HL-60 (cell line): ENCODE measurements at regions not wholly inside any gene's neighbourhood (a gene's known extent, or its start where the extent isn't known, plus 50 kb on each side); places are given as distances from the start of the nearest gene placed in this dataset.
"Not testable (repeated sequence)": the region's sequence is repeated elsewhere in the genome, so short reads cannot be mapped to it uniquely, and the experiment has no call there.

Experiments used
- DNase-seq, 2 experiments: peaks; one replicate each; pipeline ENCODE4 v3.0.0-alpha.2; 2010 to 2020; ENCODE audit warnings: low read depth in 1 of 2, low spot score in 1 of 2
- H3K27ac ChIP-seq: fragments of 250-450 bp; sonication (Bioruptor Pico); replicated peaks from 2 replicates; pipeline ENCODE4 v1.5.1; 2020; ENCODE audit warnings: mild to moderate bottlenecking, moderate library complexity
- H3K27me3 ChIP-seq: fragments of 250-450 bp; sonication (Bioruptor Pico); 2 replicates; pipeline ENCODE4 v1.5.1; 2021; ENCODE audit warnings: mild to moderate bottlenecking, moderate library complexity; ENCODE audit not compliant: insufficient read depth, poor library complexity, severe bottlenecking
- H3K4me3 ChIP-seq: replicated peaks from 2 replicates; pipeline ENCODE4 v1.5.1; 2011; ENCODE audit warnings: mild to moderate bottlenecking, control low read depth, low read length; ENCODE audit not compliant: insufficient read depth
- CTCF ChIP-seq: IDR thresholded peaks from one replicate; pipeline ENCODE4 v1.5.1; 2011; ENCODE audit warnings: low read length, control low read depth, inconsistent platforms; ENCODE audit not compliant: insufficient read depth
- GABPA ChIP-seq: IDR thresholded peaks from 2 replicates; pipeline ENCODE4 v1.6.1; 2012; ENCODE audit warnings: low read depth
- POLR2AphosphoS5 ChIP-seq: IDR thresholded peaks from 2 replicates; pipeline ENCODE4 v1.6.1; 2012; ENCODE audit warnings: low read depth
- REST ChIP-seq: IDR thresholded peaks from 2 replicates; pipeline ENCODE4 v1.6.1; 2012; ENCODE audit warnings: low read depth; ENCODE audit not compliant: insufficient replicate concordance
- SPI1 ChIP-seq: IDR thresholded peaks from 2 replicates; pipeline ENCODE4 v1.6.1; 2012; ENCODE audit warnings: low read depth, mild to moderate bottlenecking, borderline replicate concordance

GRCh38 chr6:125637207-125637606, 112.2 kb upstream of the HEY2 start:
- no peak for DNase-seq
- Histone ChIP-seq H3K27me3 (peaks cover 2% of the 10 kb centered on the region), H3K27ac (no peak overlapping the region), H3K4me3 (no peak overlapping the region)
- TF ChIP-seq POLR2AphosphoS5: no peak
- no peak for TF ChIP-seq CTCF
- TF ChIP-seq REST: no peak
- no peak for TF ChIP-seq GABPA
- no peak for TF ChIP-seq SPI1

- H3K27ac ChIP-seq: no peak overlapping the region
- no peak overlapping the region for H3K4me3 ChIP-seq
- no peak for DNase-seq
- TF ChIP-seq CTCF (no peak), GABPA (no peak), REST (no peak), POLR2AphosphoS5 (no peak), SPI1 (no peak)
- peaks cover 2% of the 10 kb centered on the region for H3K27me3 ChIP-seq
Observed at GRCh38 chr6:125639466-125640020, 109.9 kb upstream of the HEY2 start.

- Histone ChIP-seq H3K27me3 (peaks cover 2% of the 10 kb centered on the region), H3K4me3 (no peak overlapping the region), H3K27ac (no peak overlapping the region)
- DNase-seq: no peak
- TF ChIP-seq POLR2AphosphoS5 (no peak), GABPA (no peak)
Observed at GRCh38 chr6:125640441-125641150, 108.8 kb upstream of the HEY2 start.

DNA sequence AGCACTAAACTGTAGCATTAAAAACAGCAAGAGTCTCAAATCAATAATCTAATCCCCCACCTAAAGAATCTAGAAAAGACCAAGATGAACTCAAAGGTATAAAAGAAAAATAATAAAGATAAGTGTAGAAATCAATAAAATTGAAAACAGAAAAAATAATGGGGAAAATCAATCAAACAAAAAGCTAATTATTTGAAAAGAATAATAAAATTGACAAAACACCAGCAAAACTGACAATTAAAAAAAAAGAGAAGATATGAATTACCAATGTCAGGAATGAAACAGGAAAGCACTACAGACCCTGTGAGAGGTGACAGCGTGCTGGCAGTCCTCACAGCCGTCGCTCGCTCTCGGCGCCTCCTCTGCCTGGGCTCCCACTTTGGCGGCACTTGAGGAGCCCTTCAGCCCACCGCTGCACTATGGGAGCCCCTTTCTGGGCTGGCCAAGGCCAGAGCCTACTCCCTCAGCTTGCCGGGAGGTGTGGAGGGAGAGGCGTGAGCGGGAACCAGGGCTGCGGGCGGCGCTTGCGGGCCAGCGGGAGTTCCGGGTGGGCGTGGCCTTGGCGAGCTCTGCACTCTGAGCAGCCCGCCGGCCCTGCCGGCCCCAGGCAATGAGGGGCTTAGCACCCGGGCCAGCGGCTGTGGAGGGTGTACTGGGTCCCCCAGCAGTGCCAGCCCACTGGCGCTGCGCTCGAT, 105.3 kb upstream of the HEY2 start:
- H3K27ac ChIP-seq, DNase-seq: not testable (repeated sequence)

More for the DNA sequence above, 105.3 kb upstream of the HEY2 start:
- not testable (repeated sequence) for H3K4me3 ChIP-seq, H3K27me3 ChIP-seq
